PC-9 (cell line): ENCODE measurements at regions not wholly inside any gene's neighbourhood (a gene's known extent, or its start where the extent isn't known, plus 50 kb on each side); places are given as distances from the start of the nearest gene placed in this dataset.

Experiments used
- BruUV-seq: library from RNA; stranded (reverse); fragments of 400-500 nt; replicated peaks from 2 replicates; lab custom pipeline; 2021; lab: Mats Ljungman, UMichigan
- CTCF ChIA-PET: fragments of 300-600 bp; sonication (Branson Sonifier 250); formaldehyde crosslinking; loops from one replicate; lab custom pipeline; 2022; ENCODE audit warnings: antibody characterized with exemption; lab: Charles Lee
- POLR2A ChIA-PET: fragments of 300-600 bp; sonication (Branson Sonifier 250); formaldehyde crosslinking; loops from one replicate; lab custom pipeline; 2022; ENCODE audit warnings: antibody characterized with exemption; ENCODE audit not compliant: unreplicated experiment; lab: Charles Lee
- DNase-seq, 2 experiments: peaks; one replicate each; pipeline versions ENCODE4 v3.0.0 to v3.0.0-alpha.2; 2015 to 2022; ENCODE audit warnings: mixed read lengths in 1 of 2
- H2AFZ ChIP-seq: fragments of 200-600 bp; sonication (generic); 2 replicates; pipeline ENCODE4 v1.8.1; 2017; ENCODE audit warnings: antibody characterized with exemption
- H3F3A ChIP-seq: fragments of 200-600 bp; sonication (generic); 2 replicates; pipeline ENCODE4 v1.8.1; 2017; ENCODE audit warnings: antibody characterized with exemption, mild to moderate bottlenecking, low read depth; ENCODE audit not compliant: insufficient read depth
- H3K27ac ChIP-seq: fragments of 200-600 bp; sonication (generic); 2 replicates; pipeline ENCODE4 v1.6.1; 2016; ENCODE audit warnings: mixed run types
- H3K27me3 ChIP-seq: fragments of 200-600 bp; sonication (generic); 2 replicates; pipeline ENCODE4 v1.6.1; 2016; ENCODE audit warnings: low read depth, mixed run types; ENCODE audit not compliant: insufficient read depth
- H3K36me3 ChIP-seq: fragments of 200-600 bp; sonication (generic); 2 replicates; pipeline ENCODE4 v1.6.1; 2016; ENCODE audit warnings: low read depth, mixed run types
- H3K4me1 ChIP-seq: fragments of 200-600 bp; sonication (generic); replicated peaks from 2 replicates; pipeline ENCODE4 v1.6.1; 2016; ENCODE audit warnings: mixed run types; ENCODE audit not compliant: insufficient read depth
- H3K4me2 ChIP-seq: fragments of 200-600 bp; sonication (generic); 2 replicates; pipeline ENCODE4 v1.6.1; 2017; ENCODE audit warnings: mixed run types
- H3K4me3 ChIP-seq: fragments of 200-600 bp; sonication (generic); 2 replicates; pipeline ENCODE4 v1.6.1; 2016; ENCODE audit warnings: mixed run types
- H3K79me2 ChIP-seq: fragments of 200-600 bp; sonication (generic); 2 replicates; pipeline ENCODE4 v1.6.1; 2017; ENCODE audit warnings: low read depth, mixed run types
- H3K9me2 ChIP-seq: fragments of 200-600 bp; sonication (generic); 2 replicates; pipeline ENCODE4 v1.8.1; 2017; ENCODE audit warnings: mild to moderate bottlenecking; ENCODE audit not compliant: insufficient read depth
- H3K9me3 ChIP-seq: fragments of 200-600 bp; sonication (generic); 2 replicates; pipeline ENCODE4 v1.8.1; 2016; ENCODE audit warnings: low read depth; ENCODE audit not compliant: insufficient read depth
- H4K20me1 ChIP-seq: fragments of 200-600 bp; sonication (generic); 2 replicates; pipeline ENCODE4 v1.8.1; 2017; ENCODE audit not compliant: insufficient read depth
- EZH2 ChIP-seq: fragments of 200-600 bp; sonication (generic); IDR thresholded peaks from 2 replicates; pipeline ENCODE4 v1.8.0; 2017; ENCODE audit warnings: antibody characterized with exemption, low read depth
- intact Hi-C: fragments of 100-400 bp; cut with micrococcal nuclease; formaldehyde crosslinking; loops from one replicate; pipeline ENCODE4 v1.10.0; 2022; ENCODE audit not compliant: unreplicated experiment
- TF ChIP-seq, protein P1 (sequence below): fragments of 200-600 bp; sonication (generic); conservative IDR thresholded peaks from 2 replicates; pipeline ENCODE4 v1.6.1; 2017; ENCODE audit warnings: mixed run types, antibody characterized with exemption, mild to moderate bottlenecking, moderate library complexity

DNA sequence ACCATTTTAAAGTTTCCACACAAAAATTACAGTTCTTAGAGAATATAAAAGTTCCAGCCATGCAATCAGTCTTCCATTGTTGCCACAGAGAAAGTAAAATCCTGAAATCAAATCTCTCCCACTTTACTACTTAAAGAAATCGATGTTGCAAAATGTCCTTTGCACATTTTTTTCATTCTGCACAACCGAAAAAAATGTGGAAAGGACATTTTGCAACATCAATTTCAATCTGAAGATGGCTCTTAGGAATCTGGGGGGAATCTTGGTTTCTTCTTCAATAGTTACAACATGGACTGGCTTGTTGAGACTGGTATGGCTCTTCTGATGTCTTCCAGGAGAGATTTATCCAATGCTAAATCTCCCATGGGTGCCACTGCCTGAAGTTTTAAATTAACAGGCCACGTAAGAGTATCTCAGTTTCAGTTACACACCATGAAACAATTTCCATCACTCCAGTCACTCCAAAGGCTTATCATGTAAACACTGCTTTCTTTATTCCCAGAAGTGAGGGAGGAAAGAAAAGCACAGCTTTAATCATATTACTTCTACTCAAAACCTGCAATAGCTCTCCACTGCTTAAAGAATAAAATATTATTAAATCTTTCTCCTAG is 55.8 kb upstream of the CTNNB1 start:
- DNase-seq = no peak
- CTCF ChIA-PET = no interaction called here
- POLR2A ChIA-PET = no interaction called here
- no peaks in the 10 kb centered on the region for H3K9me2 ChIP-seq
- intact Hi-C loops = no loop called here
- H3K79me2 ChIP-seq = no peaks in the 10 kb centered on the region
- H3K4me3 ChIP-seq = no peak overlapping the region
- H3K36me3 ChIP-seq = no peaks in the 10 kb centered on the region
- no peaks in the 10 kb centered on the region for H4K20me1 ChIP-seq
- H3K4me1 ChIP-seq = no peaks in the 10 kb centered on the region
- H3K27ac ChIP-seq = no peak overlapping the region
- TF ChIP-seq, protein P1, sequence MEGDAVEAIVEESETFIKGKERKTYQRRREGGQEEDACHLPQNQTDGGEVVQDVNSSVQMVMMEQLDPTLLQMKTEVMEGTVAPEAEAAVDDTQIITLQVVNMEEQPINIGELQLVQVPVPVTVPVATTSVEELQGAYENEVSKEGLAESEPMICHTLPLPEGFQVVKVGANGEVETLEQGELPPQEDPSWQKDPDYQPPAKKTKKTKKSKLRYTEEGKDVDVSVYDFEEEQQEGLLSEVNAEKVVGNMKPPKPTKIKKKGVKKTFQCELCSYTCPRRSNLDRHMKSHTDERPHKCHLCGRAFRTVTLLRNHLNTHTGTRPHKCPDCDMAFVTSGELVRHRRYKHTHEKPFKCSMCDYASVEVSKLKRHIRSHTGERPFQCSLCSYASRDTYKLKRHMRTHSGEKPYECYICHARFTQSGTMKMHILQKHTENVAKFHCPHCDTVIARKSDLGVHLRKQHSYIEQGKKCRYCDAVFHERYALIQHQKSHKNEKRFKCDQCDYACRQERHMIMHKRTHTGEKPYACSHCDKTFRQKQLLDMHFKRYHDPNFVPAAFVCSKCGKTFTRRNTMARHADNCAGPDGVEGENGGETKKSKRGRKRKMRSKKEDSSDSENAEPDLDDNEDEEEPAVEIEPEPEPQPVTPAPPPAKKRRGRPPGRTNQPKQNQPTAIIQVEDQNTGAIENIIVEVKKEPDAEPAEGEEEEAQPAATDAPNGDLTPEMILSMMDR = no peak
- TF ChIP-seq EZH2 = no peak
- H2AFZ ChIP-seq = no peak overlapping the region
- BruUV-seq = no TSS peak
- no peak overlapping the region for H3K4me2 ChIP-seq
- no peaks in the 10 kb centered on the region for H3K27me3 ChIP-seq
- H3K9me3 ChIP-seq = no peaks in the 10 kb centered on the region
- H3F3A ChIP-seq = no peaks in the 10 kb centered on the region

DNA sequence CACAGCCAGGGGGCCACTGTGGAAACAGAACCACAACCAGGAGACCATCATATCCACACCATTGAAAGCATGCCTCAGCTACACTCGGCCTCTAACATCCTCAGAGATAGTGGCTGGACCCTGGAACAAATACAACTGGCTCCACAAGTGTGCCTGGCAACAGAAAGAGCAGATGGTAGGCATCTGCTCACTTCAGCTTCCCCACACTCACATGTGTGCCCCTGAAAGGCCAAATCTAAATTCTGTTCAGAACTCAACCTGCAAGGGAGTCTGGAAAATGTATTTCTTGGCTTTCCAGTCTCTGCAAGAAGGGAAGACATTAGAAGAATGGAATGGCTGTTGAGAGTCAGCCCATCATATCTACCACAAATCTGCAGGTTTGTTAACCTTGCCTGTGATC is 54.7 kb upstream of the CTNNB1 start:
- Histone ChIP-seq H3K9me2 (no peaks in the 10 kb centered on the region), H3K27me3 (no peaks in the 10 kb centered on the region), H3K9me3 (no peaks in the 10 kb centered on the region), H2AFZ (no peak overlapping the region), H4K20me1 (no peaks in the 10 kb centered on the region), H3K36me3 (no peaks in the 10 kb centered on the region), H3K4me2 (no peak overlapping the region), H3K27ac (no peak overlapping the region), H3F3A (no peaks in the 10 kb centered on the region), H3K4me3 (no peak overlapping the region), H3K4me1 (no peaks in the 10 kb centered on the region), H3K79me2 (no peaks in the 10 kb centered on the region)
- POLR2A ChIA-PET = no interaction called here
- intact Hi-C loops = no loop called here
- CTCF ChIA-PET = no interaction called here
- no peak for DNase-seq
- BruUV-seq = no TSS peak
- TF ChIP-seq, protein P1 = no peak
- TF ChIP-seq EZH2 = no peak

DNA sequence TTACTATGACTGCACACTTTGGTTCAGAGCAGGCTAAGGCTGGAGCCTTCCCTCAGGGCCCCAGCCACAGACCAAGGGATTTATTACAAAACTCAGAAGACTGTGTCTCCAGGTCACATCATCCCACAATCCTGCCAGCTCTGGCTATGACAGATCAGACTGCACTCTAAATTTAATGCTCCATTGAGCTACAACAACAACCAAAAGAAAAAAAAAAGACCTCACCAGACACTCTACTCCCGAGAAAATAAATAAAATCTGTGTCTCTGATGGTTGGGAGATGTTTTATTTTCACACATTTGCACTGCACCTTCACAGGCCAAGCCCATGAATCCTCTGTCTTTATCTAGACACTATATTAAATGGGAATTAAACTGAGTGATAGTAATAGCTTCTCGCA is 50.8 kb upstream of the CTNNB1 start:
- H2AFZ ChIP-seq = no peak overlapping the region
- no peak overlapping the region for H3K27ac ChIP-seq
- 0 out of 2 replicates have a peak overlapping the region, but pooled peaks have one; percentile 13 for H3K4me2 ChIP-seq
- H3K4me1 ChIP-seq = no peaks in the 10 kb centered on the region
- no TSS peak for BruUV-seq
- TF ChIP-seq, protein P1 = no peak
- no peak for TF ChIP-seq EZH2
- POLR2A ChIA-PET = no interaction called here
- no peaks in the 10 kb centered on the region for H3F3A ChIP-seq
- no peaks in the 10 kb centered on the region for H3K27me3 ChIP-seq
- no peaks in the 10 kb centered on the region for H3K79me2 ChIP-seq
- H3K36me3 ChIP-seq = no peaks in the 10 kb centered on the region
- intact Hi-C loops = no loop called here
- peak in 1 of 2 experiments; percentile 54 for DNase-seq
- CTCF ChIA-PET = no interaction called here
- H3K9me2 ChIP-seq = no peaks in the 10 kb centered on the region
- no peaks in the 10 kb centered on the region for H3K9me3 ChIP-seq
- H3K4me3 ChIP-seq = no peak overlapping the region
- H4K20me1 ChIP-seq = no peaks in the 10 kb centered on the region
